GM10266 (cell line): ENCODE measurements at regions not wholly inside any gene's neighbourhood (a gene's known extent, or its start where the extent isn't known, plus 50 kb on each side); places are given as distances from the start of the nearest gene placed in this dataset.

Experiments
- DNase-seq: peaks from one replicate; pipeline ENCODE4 v3.0.0; 2012; ENCODE audit errors: extremely low spot score
- TF ChIP-seq, protein P1 (sequence below): IDR thresholded peaks from 2 replicates; pipeline ENCODE4 v1.5.1; 2012; ENCODE audit warnings: mild to moderate bottlenecking, low read depth; ENCODE audit not compliant: control insufficient read depth, insufficient read depth; ENCODE audit errors: missing control alignments

DNA sequence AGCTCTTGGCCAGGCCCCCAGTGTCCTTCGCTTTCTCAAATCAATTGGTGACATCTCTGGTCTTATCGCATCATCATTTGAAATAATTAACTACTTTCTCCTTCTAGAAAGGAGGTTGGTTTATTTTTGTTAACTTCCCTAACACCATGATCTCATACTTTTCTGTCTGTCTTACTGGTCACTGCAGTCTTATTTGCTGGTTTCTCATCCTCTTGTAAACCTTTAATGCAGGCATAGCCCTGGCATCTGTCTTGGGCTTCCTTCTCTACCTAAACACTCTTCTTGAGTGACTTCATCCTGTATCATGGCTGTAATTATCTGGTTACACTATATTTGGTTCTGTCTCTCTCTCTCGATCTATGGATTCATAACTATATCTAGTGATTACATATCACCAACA, 152.8 kb downstream of the CYSLTR2 start:
- TF ChIP-seq, protein P1, sequence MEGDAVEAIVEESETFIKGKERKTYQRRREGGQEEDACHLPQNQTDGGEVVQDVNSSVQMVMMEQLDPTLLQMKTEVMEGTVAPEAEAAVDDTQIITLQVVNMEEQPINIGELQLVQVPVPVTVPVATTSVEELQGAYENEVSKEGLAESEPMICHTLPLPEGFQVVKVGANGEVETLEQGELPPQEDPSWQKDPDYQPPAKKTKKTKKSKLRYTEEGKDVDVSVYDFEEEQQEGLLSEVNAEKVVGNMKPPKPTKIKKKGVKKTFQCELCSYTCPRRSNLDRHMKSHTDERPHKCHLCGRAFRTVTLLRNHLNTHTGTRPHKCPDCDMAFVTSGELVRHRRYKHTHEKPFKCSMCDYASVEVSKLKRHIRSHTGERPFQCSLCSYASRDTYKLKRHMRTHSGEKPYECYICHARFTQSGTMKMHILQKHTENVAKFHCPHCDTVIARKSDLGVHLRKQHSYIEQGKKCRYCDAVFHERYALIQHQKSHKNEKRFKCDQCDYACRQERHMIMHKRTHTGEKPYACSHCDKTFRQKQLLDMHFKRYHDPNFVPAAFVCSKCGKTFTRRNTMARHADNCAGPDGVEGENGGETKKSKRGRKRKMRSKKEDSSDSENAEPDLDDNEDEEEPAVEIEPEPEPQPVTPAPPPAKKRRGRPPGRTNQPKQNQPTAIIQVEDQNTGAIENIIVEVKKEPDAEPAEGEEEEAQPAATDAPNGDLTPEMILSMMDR, result no peak
- no peak for DNase-seq

DNA sequence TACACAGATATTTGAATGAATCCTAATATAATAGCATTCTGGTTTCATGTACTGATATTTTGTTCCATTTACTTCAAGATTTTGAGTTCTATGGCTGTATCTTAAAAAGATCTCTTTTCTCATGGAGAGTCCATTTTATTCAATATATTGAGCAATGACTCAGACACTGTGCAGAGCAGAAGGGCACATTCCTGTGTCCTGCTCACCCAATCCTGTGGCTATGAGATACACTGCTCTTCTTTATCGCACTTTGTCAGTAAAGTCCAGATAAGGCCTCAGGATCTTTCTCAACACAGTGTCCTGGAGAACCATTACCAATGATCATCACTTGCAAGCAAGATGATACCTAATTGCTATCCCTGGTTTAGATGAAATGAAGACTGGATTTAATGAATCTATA, 155.0 kb downstream of the CYSLTR2 start:
- DNase-seq, result no peak

DNA sequence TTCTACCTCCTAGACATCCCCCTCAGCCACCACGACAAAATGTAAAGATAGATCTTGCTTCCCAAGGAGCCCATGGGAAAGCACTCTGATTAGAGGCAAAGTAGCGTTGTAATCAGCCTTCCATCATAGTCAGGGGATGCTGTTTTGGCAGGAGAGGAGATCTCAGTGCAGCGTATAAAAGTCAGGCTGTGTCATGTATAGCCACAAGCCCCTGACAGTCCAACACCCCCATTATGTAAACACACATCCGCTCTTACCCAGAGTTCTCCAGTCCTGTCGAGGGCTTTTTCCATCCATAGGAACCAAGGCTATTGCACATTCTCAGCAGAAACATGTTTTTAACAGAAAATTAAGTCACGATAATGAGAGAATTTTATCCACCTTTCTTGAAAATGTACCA, 156.3 kb downstream of the CYSLTR2 start:
- DNase-seq, result no peak
- TF ChIP-seq, protein P1, result no peak

More for the DNA sequence above, 155.0 kb downstream of the CYSLTR2 start:
- TF ChIP-seq, protein P1, result no peak

DNA sequence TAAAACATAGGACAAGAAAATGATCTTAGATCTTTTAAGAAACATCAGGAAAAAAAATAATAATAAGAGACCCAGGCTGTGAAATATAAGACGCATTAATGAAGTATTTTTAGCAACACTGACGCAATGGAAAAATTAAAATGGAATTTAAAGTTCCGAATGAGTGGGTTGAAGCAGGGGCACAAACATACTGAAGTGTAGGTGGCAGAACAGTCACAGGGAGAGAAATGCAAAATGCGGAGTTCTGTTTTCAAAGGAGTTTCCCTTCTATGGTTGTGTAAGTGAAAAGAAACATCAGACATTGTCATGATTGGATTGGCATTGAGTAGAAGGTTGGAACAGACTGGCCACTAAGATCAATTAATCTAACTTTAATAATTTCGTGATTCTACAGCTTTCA, 159.8 kb downstream of the CYSLTR2 start:
- TF ChIP-seq, protein P1, result no peak
- no peak for DNase-seq

DNA sequence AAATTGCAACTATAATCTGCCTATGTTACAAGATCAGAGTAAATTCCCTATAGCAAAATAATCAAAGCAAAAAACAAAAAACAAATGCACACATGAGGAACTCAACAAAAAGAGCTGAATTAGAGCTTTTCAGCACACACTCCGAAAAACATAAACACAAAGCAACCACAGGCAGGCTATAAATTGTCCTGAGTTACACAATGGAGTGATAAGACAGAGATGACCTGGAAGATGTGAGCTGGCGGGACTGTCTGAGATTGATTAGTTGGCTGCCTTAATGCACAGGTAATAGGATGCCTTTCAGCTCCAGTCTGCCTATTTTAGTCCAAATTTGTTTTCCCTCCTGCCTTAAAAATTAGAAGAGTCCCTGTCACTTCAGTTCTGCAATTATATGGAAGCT, 159.0 kb upstream of the FNDC3A start:
- TF ChIP-seq, protein P1, result no peak
- DNase-seq, result no peak

DNA sequence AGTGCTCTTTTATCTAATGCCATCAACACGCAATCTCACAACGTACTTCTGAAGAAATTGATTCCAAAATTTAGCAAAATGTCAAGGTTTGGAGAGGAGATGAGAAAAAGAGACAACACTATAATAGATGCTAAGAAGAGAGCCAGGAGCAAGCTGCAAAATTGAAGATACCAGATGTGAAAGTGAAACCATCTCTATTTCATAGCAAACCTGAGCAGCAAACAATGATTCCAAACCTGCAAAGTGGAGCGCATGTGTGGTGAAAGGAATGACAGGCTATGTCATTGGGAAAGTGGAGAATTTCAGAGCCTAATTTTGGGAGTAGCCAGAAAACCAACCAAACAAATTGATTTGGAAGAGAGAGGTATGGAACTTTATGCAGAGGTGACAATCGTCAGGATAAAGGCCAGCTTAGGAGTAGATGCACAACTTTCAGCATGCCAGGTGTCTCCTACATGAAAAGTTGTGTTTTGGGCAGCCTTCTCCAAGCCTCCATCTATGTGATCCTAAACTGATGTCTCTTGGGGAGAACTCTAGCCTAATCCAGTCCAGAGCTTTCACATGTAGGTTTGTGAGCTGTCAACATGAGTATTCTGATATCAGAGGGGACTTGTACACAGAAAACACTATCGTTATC, 158.4 kb upstream of the FNDC3A start:
- TF ChIP-seq, protein P1, result no peak
- DNase-seq, result no peak

DNA sequence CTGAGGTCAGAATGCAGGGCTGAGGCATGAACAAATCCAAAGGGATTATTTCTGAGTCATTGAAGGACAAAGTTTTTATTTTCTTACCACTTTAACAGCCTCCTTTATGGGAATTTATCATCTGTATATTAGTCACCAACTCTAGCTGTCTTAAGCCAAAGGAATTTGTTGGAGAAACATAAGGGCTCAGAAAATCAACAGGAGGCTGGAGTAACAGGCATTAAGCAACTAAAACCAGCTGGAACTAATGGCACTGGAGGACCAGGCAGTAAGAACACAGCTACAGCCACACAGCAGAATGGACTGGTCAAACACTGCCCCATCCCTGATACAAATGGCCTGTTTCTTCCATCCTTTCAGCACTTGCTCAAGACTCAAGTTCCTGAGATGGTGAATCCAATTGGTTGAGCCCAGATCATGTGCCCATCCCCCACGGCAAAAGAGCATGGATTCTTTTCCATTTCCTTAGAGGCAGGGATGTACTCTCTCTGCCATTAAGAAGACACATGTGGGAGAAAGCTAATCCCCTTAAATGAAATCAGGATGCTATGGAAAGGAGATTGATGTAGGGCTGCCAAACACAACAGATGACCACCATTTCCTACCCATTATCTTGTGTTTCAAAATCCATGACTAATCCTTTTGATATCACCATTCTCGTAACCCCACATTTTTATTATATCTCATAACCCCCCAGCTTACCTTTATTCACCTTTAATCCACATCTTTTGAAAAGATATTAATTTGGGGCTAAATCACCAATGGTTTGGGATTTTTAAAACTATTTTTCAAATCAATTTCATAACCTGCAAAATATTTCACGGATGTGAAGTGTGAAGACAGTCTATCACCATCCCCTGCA, 157.0 kb upstream of the FNDC3A start:
- TF ChIP-seq, protein P1, result no peak
- no peak for DNase-seq
